GM21576 (cell line): ENCODE measurements at regions not wholly inside any gene's neighbourhood (a gene's known extent, or its start where the extent isn't known, plus 50 kb on each side); places are given as distances from the start of the nearest gene placed in this dataset.
"Not testable (repeated sequence)": the region's sequence is repeated elsewhere in the genome, so short reads cannot be mapped to it uniquely, and the experiment has no call there.

Experiments used
- ATAC-seq: cut with Tn5 transposase; IDR thresholded peaks from one replicate; pipeline ENCODE4 v1.9.1; 2021; ENCODE audit warnings: mild to moderate bottlenecking, moderate library complexity; ENCODE audit not compliant: unreplicated experiment

GRCh38 chr10:125407557-125407956 is 247.2 kb upstream of the CTBP2 start:
- ATAC-seq = no peak

- no peak for ATAC-seq
Observed at GRCh38 chr10:125407000-125407502, 246.7 kb upstream of the CTBP2 start.

DNA sequence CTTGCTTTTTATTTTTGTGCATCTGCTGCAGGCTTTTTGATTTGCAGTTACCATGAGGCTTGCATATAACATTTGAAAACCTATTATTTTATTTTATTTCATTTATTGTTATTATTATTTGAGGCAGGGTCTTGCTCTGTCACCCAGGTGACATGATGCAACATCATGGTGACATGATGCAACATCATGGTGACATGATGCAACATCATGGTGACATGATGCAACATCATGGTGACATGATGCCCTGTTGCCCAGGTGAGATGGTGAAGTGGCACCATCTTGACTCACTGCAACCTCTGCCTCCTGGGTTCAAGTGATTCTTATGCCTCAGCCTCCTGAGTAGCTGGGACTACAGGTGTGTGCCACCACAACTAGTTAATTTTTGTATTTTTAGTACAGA is 244.5 kb upstream of the CTBP2 start:
- not testable (repeated sequence) for ATAC-seq

DNA sequence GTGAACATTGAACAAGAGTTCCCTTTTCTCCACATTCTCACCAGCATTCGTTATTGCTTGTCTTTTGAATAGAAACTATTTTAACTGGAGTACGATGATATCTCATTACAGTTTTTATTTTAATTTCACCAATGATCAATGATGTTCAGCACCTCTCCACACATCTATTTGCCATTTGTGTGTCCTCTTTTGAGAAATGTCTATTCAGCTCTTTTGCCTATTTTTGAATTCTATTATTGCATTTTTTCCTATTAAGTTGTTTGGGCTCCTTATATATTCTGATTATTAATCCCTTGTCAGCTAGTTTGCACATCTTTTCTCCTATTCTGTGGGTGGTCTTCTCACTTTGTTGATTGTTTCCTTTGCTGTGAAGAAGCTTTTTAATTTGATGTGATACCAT is 241.1 kb upstream of the CTBP2 start:
- no peak for ATAC-seq

- no peak for ATAC-seq
Observed at GRCh38 chr10:125399289-125399688, 238.9 kb upstream of the CTBP2 start.

DNA sequence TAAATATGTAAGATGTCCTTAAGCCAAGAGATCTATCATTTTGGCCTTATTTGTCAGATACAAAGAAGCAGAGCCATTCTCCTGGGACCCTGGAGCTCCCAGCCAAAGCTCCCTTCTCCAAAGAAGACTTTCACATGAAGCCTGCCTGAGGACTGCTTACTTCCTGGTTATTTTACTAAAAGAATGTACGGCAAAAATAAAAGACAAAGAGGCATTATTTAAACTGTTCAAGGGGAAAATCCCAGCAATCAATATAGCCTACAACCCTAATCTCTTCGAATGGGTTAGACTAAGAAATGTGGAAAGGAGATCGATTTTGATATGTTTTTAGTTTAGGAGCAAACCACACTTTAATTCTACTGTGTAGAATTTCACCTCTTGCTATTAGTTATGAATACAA is 237.9 kb upstream of the CTBP2 start:
- ATAC-seq = no peak

DNA sequence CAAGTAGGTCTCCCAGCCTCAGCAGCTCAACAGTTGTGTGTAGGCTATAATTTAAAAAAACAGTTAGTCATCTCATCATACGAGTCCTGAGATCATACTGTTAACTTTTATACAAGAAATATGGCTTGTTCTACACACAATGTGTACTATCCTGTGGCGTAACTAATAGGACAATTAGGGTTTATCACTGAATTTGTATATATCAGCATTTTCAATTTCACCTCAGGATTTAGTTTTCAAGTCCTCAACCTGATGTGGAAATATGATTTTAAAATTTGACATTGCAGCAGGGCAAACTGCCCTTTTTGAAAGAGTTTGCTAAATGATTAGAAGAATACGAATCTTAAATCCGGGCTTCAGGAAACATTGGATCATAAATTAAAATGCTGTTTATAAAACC is 237.2 kb upstream of the CTBP2 start:
- no peak for ATAC-seq

DNA sequence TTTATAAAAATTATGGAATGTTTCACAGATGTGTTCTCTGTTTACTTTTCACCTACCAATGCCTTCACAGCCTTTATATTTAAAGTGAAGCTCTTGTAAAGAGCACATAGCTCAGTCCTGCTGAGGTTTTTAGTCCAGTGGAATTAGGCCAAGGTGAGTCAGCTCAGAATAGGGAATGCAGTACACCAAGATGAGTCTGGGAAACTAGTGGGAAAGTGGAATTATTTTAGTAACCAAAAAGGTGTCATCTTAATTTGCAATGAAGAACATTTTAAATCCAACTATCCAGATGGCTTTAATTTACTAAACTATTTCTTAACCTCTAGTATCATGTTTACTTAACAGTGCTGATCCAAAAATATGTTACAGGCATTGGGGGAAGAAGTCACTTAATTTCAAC is 236.3 kb upstream of the CTBP2 start:
- ATAC-seq = no peak

DNA sequence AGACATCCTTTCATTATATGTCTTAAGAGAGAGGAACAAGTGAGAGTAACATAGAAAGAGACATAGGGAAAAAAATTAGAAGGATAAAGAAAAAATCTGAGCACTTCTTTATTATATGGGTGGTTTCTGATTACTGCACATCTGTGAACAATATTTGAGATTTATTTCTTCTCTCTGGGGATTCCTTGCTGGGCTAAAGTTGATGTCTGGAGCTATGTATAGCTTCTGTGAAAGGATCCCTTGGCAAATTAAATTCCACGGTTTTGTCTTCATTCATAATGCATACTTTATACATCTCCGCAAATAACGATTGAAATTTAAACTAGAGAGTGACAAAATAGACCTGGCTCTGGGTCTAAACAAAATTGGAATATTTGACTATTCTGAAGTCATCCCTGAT is 232.2 kb upstream of the CTBP2 start:
- no peak for ATAC-seq

GRCh38 chr10:125392154-125392553 is 231.8 kb upstream of the CTBP2 start:
- ATAC-seq = no peak

DNA sequence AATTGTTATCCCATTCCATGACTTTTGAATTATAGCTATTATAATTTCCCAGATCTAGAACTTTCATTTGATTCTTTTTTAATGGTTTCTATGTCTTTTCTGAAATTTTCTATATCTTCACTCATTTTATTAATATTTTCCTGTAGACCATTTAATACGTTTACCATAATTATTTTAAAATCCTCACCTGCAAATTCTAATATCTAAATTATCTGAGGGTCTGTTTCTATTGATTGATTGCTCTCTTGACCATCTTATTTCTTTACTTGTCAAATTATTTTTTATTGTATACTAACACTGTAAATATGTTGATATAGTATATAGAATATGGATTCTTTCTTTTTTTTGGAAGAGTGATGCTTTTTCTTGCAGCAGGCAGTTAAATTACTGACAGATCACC is 229.3 kb upstream of the CTBP2 start:
- no peak for ATAC-seq

DNA sequence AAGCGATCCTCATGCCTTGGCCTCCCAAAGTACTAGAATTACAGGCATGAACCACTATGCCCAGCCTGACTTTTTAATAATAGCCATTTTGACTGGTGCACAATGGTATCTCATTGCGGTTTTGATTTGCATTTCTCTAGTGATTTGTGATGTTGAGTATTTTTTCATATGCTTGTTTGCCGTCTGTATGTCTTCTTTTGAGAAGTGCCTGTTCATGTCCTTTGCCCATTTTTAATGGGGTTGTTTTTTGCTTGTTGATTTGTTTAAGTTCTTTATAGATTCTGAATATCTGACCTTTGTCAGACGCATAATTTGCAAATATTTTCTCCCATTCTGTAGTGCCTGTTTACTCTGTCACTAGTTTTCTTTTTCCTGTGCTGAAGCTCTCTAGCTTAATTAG is 219.2 kb upstream of the CTBP2 start:
- no peak for ATAC-seq

GRCh38 chr10:125377368-125377767 is 217.0 kb upstream of the CTBP2 start:
- ATAC-seq = no peak

- no peak for ATAC-seq
Observed at GRCh38 chr10:125375210-125375609, 214.8 kb upstream of the CTBP2 start.

DNA sequence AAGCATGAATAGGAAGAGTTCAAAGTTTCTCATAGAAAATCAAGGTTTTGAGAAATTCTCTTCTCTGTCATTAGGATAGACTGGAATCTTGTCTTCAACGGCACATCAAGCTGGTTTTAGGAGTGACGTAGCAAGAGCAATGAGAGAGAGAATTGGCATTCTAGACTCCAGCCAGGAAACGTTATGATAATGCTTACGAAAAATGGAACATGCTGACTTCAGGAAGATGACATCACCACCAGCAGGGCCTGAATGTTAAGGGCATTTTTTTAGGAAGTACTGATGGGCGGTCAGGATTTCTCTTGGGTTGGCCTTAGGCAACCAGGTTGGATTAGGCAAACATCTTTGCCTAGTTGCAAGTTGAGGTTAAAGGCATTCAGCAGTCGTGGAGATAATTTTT is 213.2 kb upstream of the CTBP2 start:
- ATAC-seq = no peak

- no peak for ATAC-seq
Observed at GRCh38 chr10:125370578-125370977, 210.2 kb upstream of the CTBP2 start.

DNA sequence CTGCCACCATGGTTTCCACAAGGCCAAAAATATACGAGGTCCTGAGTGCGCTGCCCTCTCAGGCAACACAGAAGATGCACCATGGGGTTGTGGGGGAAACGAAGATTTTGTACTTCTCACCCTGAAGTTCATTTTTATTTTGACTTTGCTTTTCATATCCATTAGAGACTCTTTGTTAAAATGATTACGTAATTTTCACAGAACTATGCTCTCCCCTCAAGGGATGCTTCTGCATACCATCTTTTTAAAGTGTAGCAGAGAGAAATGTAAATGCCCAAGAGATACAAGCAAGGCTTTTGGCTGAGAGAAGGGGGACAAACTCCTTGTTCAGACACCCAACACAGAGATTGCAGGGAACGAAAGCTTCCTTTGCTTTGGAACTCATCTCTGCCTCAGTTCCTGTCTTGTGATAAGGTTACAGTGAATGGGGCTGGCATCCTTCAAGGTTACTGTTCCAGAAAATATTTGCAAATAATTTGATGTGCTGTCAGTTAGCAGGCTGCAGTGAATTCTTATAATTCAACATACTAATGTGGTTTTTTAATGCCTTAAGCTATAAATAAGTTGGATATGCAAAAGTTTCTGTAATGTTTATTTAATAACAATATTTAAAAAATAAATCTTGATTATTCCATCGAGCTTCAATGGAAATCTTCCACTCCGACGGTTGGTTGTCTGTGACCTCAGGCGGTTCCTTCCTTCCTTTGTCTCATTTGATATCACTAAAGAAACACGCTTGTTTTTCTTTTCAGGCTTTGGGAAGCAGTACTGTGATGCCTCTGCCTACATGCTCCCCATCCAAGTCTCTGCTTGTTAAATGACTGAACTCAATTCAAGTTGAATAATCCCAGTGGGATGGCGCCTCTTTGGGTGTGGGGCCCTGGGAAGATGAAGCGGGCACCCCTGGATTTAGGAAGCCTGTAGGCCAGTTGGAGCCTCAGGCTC is 209.3 kb upstream of the CTBP2 start:
- no peak for ATAC-seq

- no peak for ATAC-seq
Observed at GRCh38 chr10:125368146-125368545, 207.8 kb upstream of the CTBP2 start.

- ATAC-seq = no peak
Observed at GRCh38 chr10:125363791-125364190, 203.4 kb upstream of the CTBP2 start.

- no peak for ATAC-seq
Observed at GRCh38 chr10:125362950-125363349, 202.6 kb upstream of the CTBP2 start.

GRCh38 chr10:125359401-125359800 is 199.0 kb upstream of the CTBP2 start:
- ATAC-seq = no peak

GRCh38 chr10:125355657-125356056 is 195.3 kb upstream of the CTBP2 start:
- no peak for ATAC-seq

- no peak for ATAC-seq
Observed at GRCh38 chr10:125350519-125350918, 190.2 kb upstream of the CTBP2 start.
